Astrocyte (in vitro differentiated cells and primary cell): ENCODE measurements at regions not wholly inside any gene's neighbourhood (a gene's known extent, or its start where the extent isn't known, plus 50 kb on each side); places are given as distances from the start of the nearest gene placed in this dataset.

ENCODE experiments used
- DNase-seq: peaks from one replicate; pipeline ENCODE4 v3.0.0-alpha.2; 2010; ENCODE audit warnings: low read depth
- FAIRE-seq: peaks from 2 replicates; lab custom pipeline; 2011; peaks lifted over from hg19 to GRCh38; lab: Jason Lieb, UNC
- H2AFZ ChIP-seq: 2 replicates; pipeline ENCODE4 v1.6.0; 2012; ENCODE audit warnings: low read depth, low read length, inconsistent platforms
- H3K27ac ChIP-seq: 2 replicates; pipeline ENCODE4 v1.5.1; 2011; ENCODE audit warnings: low read depth, low read length, inconsistent platforms
- H3K27me3 ChIP-seq: 2 replicates; pipeline ENCODE4 v1.6.0; 2011; ENCODE audit warnings: low read length, inconsistent platforms; ENCODE audit not compliant: insufficient read depth
- H3K36me3 ChIP-seq: 2 replicates; pipeline ENCODE4 v1.5.1; 2011; ENCODE audit warnings: low read length, inconsistent platforms; ENCODE audit not compliant: insufficient read depth
- H3K4me1 ChIP-seq: 2 replicates; pipeline ENCODE4 v1.5.1; 2011; ENCODE audit warnings: low read length, inconsistent platforms; ENCODE audit not compliant: insufficient read depth
- H3K4me2 ChIP-seq: 2 replicates; pipeline ENCODE4 v1.6.0; 2012; ENCODE audit warnings: low read length, inconsistent platforms
- H3K4me3 ChIP-seq: 2 replicates; pipeline ENCODE4 v1.5.1; 2011; ENCODE audit warnings: low read depth, mild to moderate bottlenecking, low read length, inconsistent platforms; ENCODE audit not compliant: insufficient read depth
- H3K79me2 ChIP-seq: 2 replicates; pipeline ENCODE4 v1.6.0; 2012; ENCODE audit warnings: mild to moderate bottlenecking, low read length, inconsistent platforms; ENCODE audit not compliant: insufficient read depth
- H3K9ac ChIP-seq: 2 replicates; pipeline ENCODE4 v1.6.0; 2012; ENCODE audit warnings: mild to moderate bottlenecking, low read length, inconsistent platforms
- H3K9me3 ChIP-seq: 2 replicates; pipeline ENCODE4 v1.5.1; 2012; ENCODE audit warnings: low read depth, mild to moderate bottlenecking, low read length, inconsistent platforms; ENCODE audit not compliant: insufficient read depth
- H4K20me1 ChIP-seq: 2 replicates; pipeline ENCODE4 v1.6.0; 2012; ENCODE audit warnings: low read length, inconsistent platforms; ENCODE audit not compliant: insufficient read depth
- H3K27ac Mint-ChIP-seq: one replicate; pipeline ENCODE4 v1.8.0; 2021; ENCODE audit warnings: mild to moderate bottlenecking, mixed read lengths; ENCODE audit not compliant: unreplicated experiment
- H3K27me3 Mint-ChIP-seq: one replicate; pipeline ENCODE4 v1.8.0; 2021; ENCODE audit warnings: low read depth, mixed read lengths; ENCODE audit not compliant: unreplicated experiment
- H3K36me3 Mint-ChIP-seq: one replicate; pipeline ENCODE4 v1.8.0; 2021; ENCODE audit warnings: low read depth, mixed read lengths; ENCODE audit not compliant: unreplicated experiment
- H3K4me1 Mint-ChIP-seq: one replicate; pipeline ENCODE4 v1.8.0; 2021; ENCODE audit warnings: low read depth, mixed read lengths; ENCODE audit not compliant: unreplicated experiment
- H3K4me3 Mint-ChIP-seq: one replicate; pipeline ENCODE4 v1.8.0; 2021; ENCODE audit warnings: mild to moderate bottlenecking, moderate library complexity, mixed read lengths; ENCODE audit not compliant: unreplicated experiment
- H3K9me3 Mint-ChIP-seq: one replicate; pipeline ENCODE4 v1.8.0; 2021; ENCODE audit warnings: mild to moderate bottlenecking, mixed read lengths; ENCODE audit not compliant: unreplicated experiment
- EZH2 ChIP-seq: IDR thresholded peaks from 2 replicates; pipeline ENCODE4 v1.6.1; 2012; ENCODE audit warnings: mild to moderate bottlenecking, low read length, inconsistent platforms; ENCODE audit not compliant: insufficient read depth
- TF ChIP-seq, protein P1 (sequence below): IDR thresholded peaks from 2 replicates; pipeline ENCODE4 v1.5.1; 2011; ENCODE audit warnings: low read depth, mild to moderate bottlenecking, inconsistent platforms, low read length, moderate library complexity; ENCODE audit not compliant: insufficient read depth

GRCh38 chr10:44197646-44198045, 187.3 kb downstream of the CXCL12 start:
- no peaks in the 10 kb centered on the region for H4K20me1 ChIP-seq
- no peaks in the 10 kb centered on the region for H3K79me2 ChIP-seq
- no peak overlapping the region for H3K9ac ChIP-seq
- H2AFZ ChIP-seq, result no peak overlapping the region
- no peak overlapping the region for H3K4me2 ChIP-seq
- no peaks in the 10 kb centered on the region for H3K36me3 ChIP-seq
- peaks cover 6% of the 10 kb centered on the region for H3K9me3 ChIP-seq
- DNase-seq, result no peak
- H3K27me3 ChIP-seq, result peaks cover 44% of the 10 kb centered on the region
- no peak overlapping the region for H3K27ac Mint-ChIP-seq
- H3K4me3 Mint-ChIP-seq, result no peak overlapping the region
- no peaks in the 10 kb centered on the region for H3K27me3 Mint-ChIP-seq
- H3K4me3 ChIP-seq, result no peak overlapping the region
- TF ChIP-seq, protein P1, sequence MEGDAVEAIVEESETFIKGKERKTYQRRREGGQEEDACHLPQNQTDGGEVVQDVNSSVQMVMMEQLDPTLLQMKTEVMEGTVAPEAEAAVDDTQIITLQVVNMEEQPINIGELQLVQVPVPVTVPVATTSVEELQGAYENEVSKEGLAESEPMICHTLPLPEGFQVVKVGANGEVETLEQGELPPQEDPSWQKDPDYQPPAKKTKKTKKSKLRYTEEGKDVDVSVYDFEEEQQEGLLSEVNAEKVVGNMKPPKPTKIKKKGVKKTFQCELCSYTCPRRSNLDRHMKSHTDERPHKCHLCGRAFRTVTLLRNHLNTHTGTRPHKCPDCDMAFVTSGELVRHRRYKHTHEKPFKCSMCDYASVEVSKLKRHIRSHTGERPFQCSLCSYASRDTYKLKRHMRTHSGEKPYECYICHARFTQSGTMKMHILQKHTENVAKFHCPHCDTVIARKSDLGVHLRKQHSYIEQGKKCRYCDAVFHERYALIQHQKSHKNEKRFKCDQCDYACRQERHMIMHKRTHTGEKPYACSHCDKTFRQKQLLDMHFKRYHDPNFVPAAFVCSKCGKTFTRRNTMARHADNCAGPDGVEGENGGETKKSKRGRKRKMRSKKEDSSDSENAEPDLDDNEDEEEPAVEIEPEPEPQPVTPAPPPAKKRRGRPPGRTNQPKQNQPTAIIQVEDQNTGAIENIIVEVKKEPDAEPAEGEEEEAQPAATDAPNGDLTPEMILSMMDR, result no peak
- TF ChIP-seq EZH2, result no peak
- no peak overlapping the region for H3K27ac ChIP-seq
- no peaks in the 10 kb centered on the region for H3K9me3 Mint-ChIP-seq
- peaks cover 21% of the 10 kb centered on the region for H3K4me1 Mint-ChIP-seq
- H3K4me1 ChIP-seq, result peaks cover 22% of the 10 kb centered on the region
- FAIRE-seq, result no peak
- H3K36me3 Mint-ChIP-seq, result no peaks in the 10 kb centered on the region

DNA sequence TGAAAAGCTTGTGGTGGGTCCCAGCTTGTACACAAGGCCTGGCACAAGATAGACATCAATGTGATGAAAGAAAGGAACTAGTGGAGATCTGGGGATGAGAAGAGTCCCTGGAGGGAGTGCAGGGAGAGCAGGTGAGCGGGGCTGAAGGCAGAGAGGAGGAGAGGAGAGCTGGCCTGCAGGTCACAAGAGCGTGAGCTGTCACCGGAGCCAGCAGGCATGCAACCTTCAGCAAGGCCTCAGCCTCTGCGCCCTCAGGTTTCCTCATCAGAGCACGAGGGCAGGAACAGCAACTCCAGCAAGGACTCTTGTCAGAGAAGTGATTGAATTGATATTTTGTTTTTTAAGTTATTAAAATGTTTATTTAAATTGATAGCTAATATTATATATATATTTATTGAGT, 188.6 kb downstream of the CXCL12 start:
- no peaks in the 10 kb centered on the region for H3K36me3 Mint-ChIP-seq
- no peaks in the 10 kb centered on the region for H3K27me3 Mint-ChIP-seq
- H3K27ac Mint-ChIP-seq, result no peak overlapping the region
- Histone ChIP-seq H3K4me3 (no peak overlapping the region), H2AFZ (no peak overlapping the region), H3K9ac (no peak overlapping the region), H3K79me2 (no peaks in the 10 kb centered on the region), H3K4me2 (no peak overlapping the region), H3K27me3 (peaks cover 53% of the 10 kb centered on the region), H3K36me3 (no peaks in the 10 kb centered on the region), H4K20me1 (no peaks in the 10 kb centered on the region), H3K9me3 (peaks cover 6% of the 10 kb centered on the region), H3K4me1 (peaks cover 22% of the 10 kb centered on the region), H3K27ac (no peak overlapping the region)
- H3K4me1 Mint-ChIP-seq, result peaks cover 21% of the 10 kb centered on the region
- TF ChIP-seq, protein P1, result no peak
- no peak for TF ChIP-seq EZH2
- no peak for FAIRE-seq
- no peak for DNase-seq
- H3K4me3 Mint-ChIP-seq, result no peak overlapping the region
- no peaks in the 10 kb centered on the region for H3K9me3 Mint-ChIP-seq

DNA sequence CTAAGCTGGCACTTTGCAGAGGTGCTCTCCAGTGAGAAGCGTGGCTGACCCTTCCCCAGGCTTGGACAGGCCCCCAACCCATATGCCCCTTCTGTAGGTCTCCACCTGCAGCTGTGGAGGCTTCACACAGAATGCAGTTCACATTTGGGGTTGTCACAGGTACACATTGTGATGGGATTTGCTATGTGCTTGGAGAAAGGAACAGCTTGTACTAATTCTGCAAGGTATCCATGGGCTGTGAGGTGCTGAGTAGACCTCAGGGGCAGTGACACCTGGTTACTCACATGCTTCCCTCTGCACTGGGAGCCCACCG, 188.9 kb downstream of the CXCL12 start:
- Mint-ChIP-seq H3K9me3 (no peaks in the 10 kb centered on the region), H3K4me1 (peaks cover 21% of the 10 kb centered on the region)

More for the DNA sequence above, 188.9 kb downstream of the CXCL12 start:
- no peak overlapping the region for H3K27ac ChIP-seq
- H3K4me3 ChIP-seq, result no peak overlapping the region
- H3K4me3 Mint-ChIP-seq, result no peak overlapping the region
- no peaks in the 10 kb centered on the region for H3K27me3 Mint-ChIP-seq
- H3K36me3 ChIP-seq, result no peaks in the 10 kb centered on the region
- H3K4me1 ChIP-seq, result peaks cover 22% of the 10 kb centered on the region
- H3K27ac Mint-ChIP-seq, result no peak overlapping the region
- no peaks in the 10 kb centered on the region for H4K20me1 ChIP-seq
- no peak for DNase-seq
- peak overlapping the region; percentile 58 for H3K4me2 ChIP-seq
- H3K36me3 Mint-ChIP-seq, result no peaks in the 10 kb centered on the region
- peaks cover 53% of the 10 kb centered on the region for H3K27me3 ChIP-seq
- no peak overlapping the region for H3K9ac ChIP-seq
- H2AFZ ChIP-seq, result no peak overlapping the region
- no peak for FAIRE-seq
- peaks cover 5% of the 10 kb centered on the region for H3K9me3 ChIP-seq
- TF ChIP-seq, protein P1, result no peak
- no peak for TF ChIP-seq EZH2
- no peaks in the 10 kb centered on the region for H3K79me2 ChIP-seq
